MCF 10A (cell line): ENCODE measurements at regions not wholly inside any gene's neighbourhood (a gene's known extent, or its start where the extent isn't known, plus 50 kb on each side); places are given as distances from the start of the nearest gene placed in this dataset.

Experiments used
- BruUV-seq: library from RNA; stranded (reverse); fragments of 400-500 nt; replicated peaks from 2 replicates; lab custom pipeline; 2021; lab: Mats Ljungman, UMichigan
- CTCF ChIA-PET: fragments of 300-600 bp; sonication (Branson Sonifier 250); formaldehyde crosslinking; extraction: SDS; loops from one replicate; lab custom pipeline; 2021; ENCODE audit warnings: antibody characterized with exemption, inconsistent platforms; lab: Yijun Ruan, JAX
- POLR2A ChIA-PET: fragments of 300-600, 350-650 bp; sonication (Branson Sonifier 250); formaldehyde crosslinking; extraction: SDS; loops from one replicate; lab custom pipeline; 2020; ENCODE audit warnings: antibody characterized with exemption, inconsistent platforms; lab: Yijun Ruan, JAX
- DNase-seq: peaks from one replicate; pipeline ENCODE4 v3.0.0-alpha.2; 2018; ENCODE audit not compliant: unreplicated experiment
- H3K27ac Mint-ChIP-seq: one replicate; pipeline ENCODE4 v1.8.0; 2022; ENCODE audit warnings: mild to moderate bottlenecking, low read depth, mixed read lengths; ENCODE audit not compliant: unreplicated experiment
- H3K27me3 Mint-ChIP-seq: one replicate; pipeline ENCODE4 v1.8.0; 2022; ENCODE audit warnings: mixed read lengths; ENCODE audit not compliant: insufficient read depth, unreplicated experiment
- H3K36me3 Mint-ChIP-seq: one replicate; pipeline ENCODE4 v1.8.0; 2022; ENCODE audit warnings: mild to moderate bottlenecking, moderate library complexity, mixed read lengths; ENCODE audit not compliant: insufficient read depth, unreplicated experiment
- H3K4me1 Mint-ChIP-seq: one replicate; pipeline ENCODE4 v1.8.0; 2022; ENCODE audit warnings: mixed read lengths; ENCODE audit not compliant: insufficient read depth, unreplicated experiment
- H3K4me3 Mint-ChIP-seq: one replicate; pipeline ENCODE4 v1.8.0; 2022; ENCODE audit warnings: mild to moderate bottlenecking, moderate library complexity, mixed read lengths; ENCODE audit not compliant: unreplicated experiment
- H3K9me3 Mint-ChIP-seq: one replicate; pipeline ENCODE4 v1.8.0; 2022; ENCODE audit warnings: mixed read lengths; ENCODE audit not compliant: unreplicated experiment
- intact Hi-C: fragments of 100-400 bp; cut with micrococcal nuclease; formaldehyde crosslinking; loops from 2 replicates; pipeline ENCODE4 v1.14.1; 2022
- TF ChIP-seq, protein P1 (sequence below): fragments of 200-600 bp; IDR thresholded peaks from one replicate; pipeline ENCODE4 v1.8.0; 2022; ENCODE audit warnings: antibody characterized with exemption, mild to moderate bottlenecking; ENCODE audit not compliant: unreplicated experiment

DNA sequence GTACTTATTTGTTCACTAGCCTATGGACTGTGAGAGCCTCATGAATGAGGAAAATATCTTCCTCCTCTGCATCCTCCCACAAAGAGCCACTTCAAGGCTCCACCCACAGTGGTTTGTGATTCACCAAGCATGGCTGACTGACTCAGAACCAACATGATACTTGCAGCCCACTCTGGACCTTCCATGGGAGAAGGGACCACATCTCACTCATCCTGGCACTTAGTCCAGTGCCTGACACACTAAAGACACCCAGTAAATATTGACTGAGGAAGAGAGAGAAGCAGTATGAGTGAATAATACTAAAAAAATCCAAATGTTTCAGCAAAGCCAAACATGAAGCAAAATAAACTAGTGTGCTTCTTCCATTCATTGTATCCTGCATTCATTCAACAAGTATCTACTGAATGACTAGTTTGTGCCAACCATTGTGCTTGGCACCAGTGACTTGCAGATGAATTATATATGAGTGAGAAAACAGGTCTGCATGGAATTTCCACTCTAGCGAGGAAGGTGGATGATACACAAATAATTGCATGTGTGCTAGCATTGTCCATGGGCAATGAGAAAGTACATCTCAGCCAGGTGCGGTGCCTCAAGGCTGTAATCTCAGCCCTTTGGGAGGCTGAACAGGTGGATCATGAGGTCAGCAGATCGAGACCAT is 54.9 kb upstream of the BLID start:
- Mint-ChIP-seq H3K4me1 (peaks cover 68% of the 10 kb centered on the region), H3K27me3 (no peaks in the 10 kb centered on the region), H3K36me3 (peaks cover 36% of the 10 kb centered on the region), H3K9me3 (peaks cover 11% of the 10 kb centered on the region), H3K4me3 (no peak overlapping the region), H3K27ac (peak overlapping the region; percentile 79)
- DNase-seq, result peak; percentile 73
- no TSS peak for BruUV-seq
- TF ChIP-seq, protein P1, sequence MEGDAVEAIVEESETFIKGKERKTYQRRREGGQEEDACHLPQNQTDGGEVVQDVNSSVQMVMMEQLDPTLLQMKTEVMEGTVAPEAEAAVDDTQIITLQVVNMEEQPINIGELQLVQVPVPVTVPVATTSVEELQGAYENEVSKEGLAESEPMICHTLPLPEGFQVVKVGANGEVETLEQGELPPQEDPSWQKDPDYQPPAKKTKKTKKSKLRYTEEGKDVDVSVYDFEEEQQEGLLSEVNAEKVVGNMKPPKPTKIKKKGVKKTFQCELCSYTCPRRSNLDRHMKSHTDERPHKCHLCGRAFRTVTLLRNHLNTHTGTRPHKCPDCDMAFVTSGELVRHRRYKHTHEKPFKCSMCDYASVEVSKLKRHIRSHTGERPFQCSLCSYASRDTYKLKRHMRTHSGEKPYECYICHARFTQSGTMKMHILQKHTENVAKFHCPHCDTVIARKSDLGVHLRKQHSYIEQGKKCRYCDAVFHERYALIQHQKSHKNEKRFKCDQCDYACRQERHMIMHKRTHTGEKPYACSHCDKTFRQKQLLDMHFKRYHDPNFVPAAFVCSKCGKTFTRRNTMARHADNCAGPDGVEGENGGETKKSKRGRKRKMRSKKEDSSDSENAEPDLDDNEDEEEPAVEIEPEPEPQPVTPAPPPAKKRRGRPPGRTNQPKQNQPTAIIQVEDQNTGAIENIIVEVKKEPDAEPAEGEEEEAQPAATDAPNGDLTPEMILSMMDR, result no peak
- ChIA-PET CTCF (no interaction called here), POLR2A (interaction anchor here (0.6 to 1.6 kb wide), 3 partner anchors 9 to 47 kb away, joined by 3 to 4 read pairs (median 3); no protein-coding TSS in a partner anchor)
- intact Hi-C loops, result no loop called here

DNA sequence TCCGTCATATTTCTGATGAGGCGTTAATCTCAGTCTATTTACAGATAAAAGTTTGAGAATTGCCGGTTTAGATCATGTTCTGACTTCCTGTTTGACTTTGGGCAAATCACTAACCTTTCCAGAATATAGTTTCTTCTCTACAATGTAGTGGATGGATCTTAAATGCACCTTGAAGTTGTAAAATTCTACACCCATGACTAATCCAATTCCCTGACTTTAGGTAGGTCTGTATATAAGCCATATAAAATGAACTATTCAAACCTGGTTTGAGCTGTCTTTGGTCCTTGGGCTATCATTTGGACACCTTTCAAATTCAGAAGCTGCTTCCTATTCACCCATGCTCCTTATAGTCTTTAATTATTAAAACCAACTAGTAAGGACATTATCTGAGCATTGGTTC is 52.2 kb upstream of the BLID start:
- POLR2A ChIA-PET, result interaction anchor here (0.7 to 5.5 kb wide), 15 partner anchors 9 to 512 kb away, joined by 3 to 68 read pairs (median 12); no protein-coding TSS in a partner anchor
- peak overlapping the region; percentile 96 for H3K27ac Mint-ChIP-seq
- peaks cover 72% of the 10 kb centered on the region for H3K4me1 Mint-ChIP-seq
- H3K27me3 Mint-ChIP-seq, result no peaks in the 10 kb centered on the region
- peak overlapping the region; percentile 8 for H3K4me3 Mint-ChIP-seq
- H3K9me3 Mint-ChIP-seq, result peaks cover 11% of the 10 kb centered on the region
- intact Hi-C loops, result no loop called here
- DNase-seq, result no peak
- peaks cover 21% of the 10 kb centered on the region for H3K36me3 Mint-ChIP-seq
- CTCF ChIA-PET, result interaction anchor here (1.8 kb wide), 1 partner anchor 337 kb away, joined by 5 read pairs; no protein-coding TSS in a partner anchor
- BruUV-seq, result no TSS peak
- TF ChIP-seq, protein P1, result no peak

DNA sequence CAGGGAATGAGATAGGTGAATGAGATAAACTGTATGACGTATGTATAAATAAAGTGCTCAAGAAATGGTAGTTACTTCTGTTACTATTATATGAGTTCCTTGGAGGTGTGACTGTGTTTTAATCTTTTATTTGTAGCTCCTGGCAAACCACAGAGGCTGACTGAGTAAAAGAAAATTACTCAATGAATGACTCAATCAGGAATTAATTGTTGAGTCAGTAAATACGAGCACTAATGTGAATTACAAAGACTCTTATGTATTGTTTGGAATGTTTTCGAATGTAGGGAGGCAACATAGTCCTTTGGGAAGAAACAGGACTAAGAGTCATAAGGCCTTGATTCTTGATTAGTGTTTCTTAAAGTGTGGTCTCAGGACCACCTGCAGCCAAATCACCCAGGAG is 51.1 kb upstream of the BLID start:
- Mint-ChIP-seq H3K27me3 (no peaks in the 10 kb centered on the region), H3K27ac (peak overlapping the region; percentile 96), H3K36me3 (peaks cover 21% of the 10 kb centered on the region), H3K4me3 (peak overlapping the region; percentile 39), H3K4me1 (peaks cover 68% of the 10 kb centered on the region), H3K9me3 (peaks cover 11% of the 10 kb centered on the region)
- intact Hi-C loops, result loop anchor here (1.0 to 2.0 kb wide), 2 partner anchors 14 to 19 kb away; no protein-coding TSS in a partner anchor
- TF ChIP-seq, protein P1, result no peak
- ChIA-PET CTCF (interaction anchor here (0.6 to 1.8 kb wide), 3 partner anchors 9 to 338 kb away, joined by 3 to 5 read pairs (median 3); no protein-coding TSS in a partner anchor), POLR2A (interaction anchor here (0.5 to 5.5 kb wide), 20 partner anchors 9 to 978 kb away, joined by 3 to 68 read pairs (median 6); no protein-coding TSS in a partner anchor)
- no TSS peak for BruUV-seq
- peak; percentile 84 for DNase-seq
